ENCODE measurements at regions not wholly inside any gene's neighbourhood (a gene's known extent, or its start where the extent isn't known, plus 50 kb on each side); places are given as distances from the start of the nearest gene placed in this dataset.

DNA sequence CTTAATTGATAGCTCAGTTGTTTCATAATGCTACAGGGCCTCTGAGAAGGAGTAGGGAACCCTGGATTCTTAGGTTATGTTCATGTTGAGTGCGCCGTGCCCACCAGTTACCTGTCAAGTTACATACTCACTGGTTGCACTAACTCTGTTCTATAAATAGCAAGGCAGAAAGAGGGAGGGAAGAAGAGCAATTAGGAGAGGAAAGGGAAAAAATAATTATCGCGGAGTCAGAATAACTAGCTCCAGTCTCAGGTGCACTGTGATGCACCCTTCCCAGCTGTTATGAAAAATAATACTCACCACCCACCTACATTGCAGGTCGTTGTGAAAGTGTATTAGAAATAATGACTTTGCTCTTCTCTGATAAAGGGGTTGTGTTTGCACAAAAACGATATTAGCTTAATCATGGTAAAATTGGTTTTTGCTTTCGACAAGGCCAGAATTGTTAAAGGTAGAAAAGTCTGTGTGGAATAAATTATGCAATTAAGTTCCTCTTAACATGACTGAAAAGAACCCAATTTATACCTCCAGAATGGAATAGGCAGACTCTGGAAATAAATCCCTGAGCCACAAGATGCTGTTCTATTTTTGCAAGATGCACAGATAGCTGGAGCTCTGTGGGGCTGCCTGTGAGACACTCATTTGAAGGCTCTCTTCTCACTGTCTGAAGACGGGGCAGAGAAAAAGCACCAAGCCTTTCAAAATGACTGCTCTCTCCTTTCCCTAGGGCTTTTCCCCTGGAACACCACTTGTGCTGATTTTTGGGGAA lies 137.6 kb upstream of the PITRM1 start:
- DNase-seq (ENCODE audit: low spot score): no peak

GRCh38 chr10:3306050-3306449 lies 133.5 kb upstream of the PITRM1 start:
- no peak for DNase-seq (ENCODE audit: low spot score)

DNA sequence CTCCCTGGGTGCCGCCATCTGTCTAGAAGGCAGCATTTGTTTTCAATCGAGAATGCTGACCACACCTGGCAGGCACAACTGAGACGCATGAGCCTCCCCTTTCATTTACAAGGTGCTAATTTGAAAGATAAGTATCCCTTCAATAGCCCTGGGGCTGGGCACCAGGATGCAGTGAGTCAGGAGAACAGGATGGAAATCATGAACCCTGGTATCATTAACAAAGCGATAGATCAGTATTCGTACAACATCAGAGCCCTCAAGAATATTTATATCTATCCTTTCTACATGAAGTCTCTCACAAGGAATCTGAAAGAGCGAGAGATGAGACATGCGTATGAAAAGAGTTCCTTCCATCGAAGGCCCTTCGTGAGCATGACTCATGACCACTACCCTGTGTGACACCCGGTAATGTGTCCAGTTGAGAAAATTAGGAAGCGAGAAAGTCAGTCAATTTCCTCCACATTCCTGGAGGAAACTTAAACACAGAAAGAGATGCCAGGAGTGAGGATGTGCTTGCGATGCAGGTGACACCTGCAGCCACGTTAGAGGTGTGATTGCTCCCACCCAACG lies 123.1 kb upstream of the PITRM1 start:
- DNase-seq (ENCODE audit: low spot score): peak; percentile 12

GRCh38 chr10:3294919-3295581 lies 122.5 kb upstream of the PITRM1 start:
- DNase-seq (ENCODE audit: low spot score): peak; percentile 62

DNA sequence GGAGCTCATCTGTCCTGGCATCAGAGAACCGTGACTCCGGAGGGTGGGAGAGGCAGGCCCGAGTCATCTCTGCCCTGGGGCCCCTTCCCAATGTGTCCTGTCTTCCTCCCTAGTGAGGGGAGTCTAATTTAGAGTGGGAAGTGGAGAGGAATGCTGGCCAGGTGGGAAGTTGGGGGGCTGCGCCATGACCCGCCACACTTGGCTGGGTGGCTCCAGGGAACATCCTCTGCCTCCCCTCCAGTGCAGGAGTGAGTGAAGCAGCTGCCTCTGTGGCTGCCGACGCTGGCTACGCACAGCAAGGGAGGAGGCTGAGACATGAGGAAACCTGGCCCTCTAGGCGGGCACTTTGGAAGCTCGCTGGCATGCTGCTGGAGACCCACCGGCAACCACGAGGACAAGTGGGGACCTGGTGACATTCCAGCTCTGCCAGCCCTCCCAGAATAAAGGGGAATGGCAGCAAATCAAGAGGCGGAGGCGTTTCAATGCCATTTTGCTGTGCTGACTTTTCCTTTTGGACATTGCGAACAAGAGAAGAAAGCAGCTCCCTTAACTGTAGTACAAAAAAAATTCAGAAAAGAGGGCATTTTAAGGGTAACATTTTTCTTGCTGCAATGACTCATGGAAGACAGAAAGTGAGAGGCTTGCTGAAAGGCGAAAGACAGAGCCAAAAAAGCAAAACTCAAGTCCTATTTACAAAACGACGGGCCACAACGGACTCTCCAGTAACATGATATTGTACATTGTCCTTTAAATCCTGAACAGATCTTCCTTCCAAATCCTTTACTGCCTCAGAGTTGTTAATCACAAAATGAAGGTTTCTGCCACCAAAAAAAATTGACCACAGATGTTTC lies 121.2 kb upstream of the PITRM1 start:
- peak; percentile 63 for DNase-seq (ENCODE audit: low spot score)

DNA sequence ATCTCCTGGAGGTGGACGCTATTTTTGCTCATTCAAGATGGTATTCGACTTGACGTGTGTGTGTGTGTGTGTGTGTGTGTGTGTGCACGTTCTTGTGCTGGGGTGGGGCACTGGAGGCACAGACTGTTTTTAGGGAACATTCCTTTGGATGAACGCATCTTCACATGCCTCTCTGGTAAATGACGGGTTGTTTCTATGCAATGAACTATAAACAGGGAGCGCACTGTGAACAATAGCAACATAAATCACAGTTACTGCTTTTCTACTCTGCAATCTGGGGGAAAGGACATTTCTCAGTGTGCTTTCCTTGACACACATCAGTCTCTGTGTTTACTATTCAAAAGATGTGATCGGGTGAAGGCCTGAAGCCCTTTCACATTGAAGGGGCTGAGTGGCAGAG lies 120.1 kb upstream of the PITRM1 start:
- DNase-seq (ENCODE audit: low spot score): peak; percentile 65

DNA sequence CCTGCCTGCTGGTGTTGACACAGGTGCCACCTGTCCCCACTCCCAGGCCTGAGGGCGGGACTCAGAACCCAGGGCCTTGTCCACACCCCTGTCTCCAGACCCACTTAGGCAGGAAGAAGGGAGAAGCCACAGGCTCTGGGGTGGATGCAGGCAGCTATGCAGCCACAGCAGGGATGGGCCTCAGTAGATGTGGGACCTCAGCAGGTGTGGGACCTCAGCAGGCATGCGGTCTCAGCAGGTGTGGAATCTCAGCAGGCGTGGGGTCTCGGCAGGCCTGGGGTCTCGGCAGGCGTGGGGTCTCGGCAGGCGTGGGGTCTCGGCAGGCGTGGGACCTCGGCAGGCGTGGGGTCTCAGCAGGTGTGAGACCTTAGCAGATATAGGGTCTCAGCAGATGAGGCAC lies 118.0 kb upstream of the PITRM1 start:
- DNase-seq (ENCODE audit: low spot score): no peak

- no peak for DNase-seq (ENCODE audit: low spot score)
Observed at GRCh38 chr10:3287572-3288445, 115.2 kb upstream of the PITRM1 start.

GRCh38 chr10:3282674-3283017 lies 110.1 kb upstream of the PITRM1 start:
- no peak for DNase-seq (ENCODE audit: low spot score)

- no peak for DNase-seq (ENCODE audit: low spot score)
Observed at GRCh38 chr10:3281941-3282673, 109.5 kb upstream of the PITRM1 start.

GRCh38 chr10:3278771-3279170 lies 106.2 kb upstream of the PITRM1 start:
- no peak for DNase-seq (ENCODE audit: low spot score)

GRCh38 chr10:3277566-3277965 lies 105.0 kb upstream of the PITRM1 start:
- DNase-seq (ENCODE audit: low spot score): no peak

DNA sequence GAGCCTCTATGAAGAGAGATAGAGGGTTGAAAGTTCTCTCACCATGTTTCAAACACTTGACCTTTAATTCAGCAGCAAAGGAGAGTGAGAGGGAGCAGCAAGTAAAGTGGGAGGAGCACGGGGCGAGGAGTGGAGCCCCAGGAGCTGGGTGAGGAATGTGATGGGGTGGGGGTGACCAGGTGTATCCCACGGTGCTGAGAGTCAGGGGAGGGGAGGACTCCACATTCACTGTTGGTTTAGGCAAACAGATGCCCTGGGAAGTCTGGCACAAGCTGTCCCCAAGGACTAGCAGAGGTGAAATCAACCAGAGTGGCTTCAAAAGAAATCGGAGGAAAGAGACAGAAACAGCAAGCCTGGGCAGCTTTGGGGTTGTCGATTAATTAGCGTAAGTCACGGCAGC lies 101.8 kb upstream of the PITRM1 start:
- DNase-seq (ENCODE audit: low spot score): no peak

GRCh38 chr10:3273966-3274365 lies 101.4 kb upstream of the PITRM1 start:
- DNase-seq (ENCODE audit: low spot score): no peak

- DNase-seq (ENCODE audit: low spot score): no peak
Observed at GRCh38 chr10:3272300-3272699, 99.7 kb upstream of the PITRM1 start.

- no peak for DNase-seq (ENCODE audit: low spot score)
Observed at GRCh38 chr10:3271354-3272115, 99.0 kb upstream of the PITRM1 start.

DNA sequence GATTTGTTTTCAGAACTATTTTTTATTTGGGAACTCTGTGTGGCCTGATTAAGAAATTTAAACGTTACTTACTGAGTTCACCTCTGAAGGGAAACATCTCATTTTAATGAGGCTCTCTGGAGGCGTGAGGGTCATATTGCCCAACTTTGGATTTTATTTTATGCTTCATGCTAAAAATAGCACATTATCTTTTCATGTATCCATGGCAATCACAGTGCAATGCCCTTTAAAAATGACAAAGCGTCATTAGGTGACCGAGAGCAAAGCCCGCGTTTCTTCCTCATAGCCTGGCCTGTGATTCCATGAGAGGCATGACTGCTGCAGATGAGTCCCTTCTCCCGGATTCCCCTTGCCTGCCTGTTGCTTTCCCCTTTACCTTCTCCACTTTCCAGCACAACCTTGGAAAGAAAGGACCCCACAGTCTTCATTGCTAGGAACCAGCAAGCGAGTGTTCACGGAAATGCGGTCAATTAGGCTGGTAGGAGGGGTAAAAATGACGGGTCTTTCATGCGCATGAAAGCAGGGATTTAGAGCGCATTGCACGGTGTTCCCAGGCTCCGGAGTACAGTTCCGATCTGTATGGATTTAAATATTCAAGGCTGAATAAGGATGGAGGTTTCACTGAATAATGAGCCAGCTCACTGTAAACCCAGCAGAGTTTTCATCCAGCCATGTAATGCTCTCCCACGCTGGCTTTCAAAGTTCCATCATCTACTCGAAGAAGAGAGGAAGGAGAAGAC lies 98.2 kb upstream of the PITRM1 start:
- no peak for DNase-seq (ENCODE audit: low spot score)

- no peak for DNase-seq (ENCODE audit: low spot score)
Observed at GRCh38 chr10:3268025-3268424, 95.4 kb upstream of the PITRM1 start.

DNA sequence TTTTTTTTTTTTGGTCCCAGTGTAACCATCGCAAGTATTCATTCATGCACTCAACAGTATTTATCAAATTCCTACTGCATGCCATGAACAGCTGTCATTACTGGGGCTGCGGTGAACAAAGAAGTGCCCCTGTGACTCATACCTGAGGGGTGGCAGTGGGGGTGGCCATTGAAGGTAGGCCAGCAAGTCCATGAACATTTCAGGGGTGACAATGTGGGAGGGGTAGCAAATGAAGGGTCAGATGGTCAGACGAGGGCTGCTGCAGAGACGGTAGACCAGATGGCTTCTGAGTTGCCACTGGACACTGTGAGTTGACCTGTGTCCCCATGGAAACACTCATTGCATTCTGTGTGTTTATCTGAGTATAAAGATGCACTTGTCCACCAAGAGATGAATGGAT lies 92.5 kb upstream of the PITRM1 start:
- no peak for DNase-seq (ENCODE audit: low spot score)
